GM18951 (cell line): ENCODE measurements at regions not wholly inside any gene's neighbourhood (a gene's known extent, or its start where the extent isn't known, plus 50 kb on each side); places are given as distances from the start of the nearest gene placed in this dataset.

Experiments
- POLR2A ChIP-seq: IDR thresholded peaks from 4 replicates; pipeline ENCODE4 v1.6.1; 2011; ENCODE audit warnings: mild to moderate bottlenecking; ENCODE audit not compliant: insufficient read length, insufficient read depth; ENCODE audit errors: extremely low read depth
- in situ Hi-C: fragments of 300-500 bp; cut with MboI; formaldehyde crosslinking; loops from one replicate; pipeline ENCODE4 v1.12.0; 2022; ENCODE audit warnings: low sequenced_read_pairs, mixed read lengths, inconsistent platforms; ENCODE audit not compliant: unreplicated experiment

DNA sequence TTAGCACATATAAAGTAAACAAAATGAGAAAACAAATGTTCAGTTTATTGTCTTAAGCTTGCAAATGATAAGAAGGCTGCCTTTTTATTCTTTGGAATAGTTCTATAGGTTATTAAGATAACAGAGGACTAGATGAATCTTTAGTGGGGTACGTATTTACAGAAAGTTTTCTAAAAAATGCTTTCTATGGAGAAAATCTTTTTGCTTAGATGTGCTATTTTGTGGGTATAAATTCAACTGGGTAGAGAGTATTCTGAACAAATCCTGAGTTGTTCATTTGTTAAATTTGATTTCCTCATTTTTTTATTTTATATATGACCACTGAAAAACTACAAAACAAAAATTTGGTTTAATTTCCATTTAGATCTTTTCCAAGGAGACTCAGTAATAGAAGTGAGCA, 566.9 kb downstream of the PLCL1 start:
- in situ Hi-C loops = no loop called here

DNA sequence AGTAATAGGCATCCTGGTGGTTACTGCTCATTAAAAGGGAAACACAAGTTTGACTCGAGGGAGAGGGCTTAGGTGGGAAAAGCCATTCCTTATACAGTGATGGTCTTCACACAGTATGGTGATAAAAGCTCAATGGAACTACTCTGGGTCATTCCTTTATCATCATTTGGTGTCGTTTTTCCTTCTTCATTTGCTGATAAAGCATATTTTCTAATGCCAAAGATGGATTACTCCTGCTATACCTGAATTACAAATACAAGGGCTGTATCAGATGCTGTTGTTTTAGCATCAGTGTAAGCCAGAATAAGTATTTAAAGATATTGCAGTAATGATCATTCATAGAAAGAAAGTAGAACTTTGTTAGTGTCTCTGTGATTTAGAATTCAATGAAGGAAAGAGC, 563.7 kb downstream of the PLCL1 start:
- in situ Hi-C loops = no loop called here
- no peak for TF ChIP-seq POLR2A

More for the DNA sequence above, 566.9 kb downstream of the PLCL1 start:
- TF ChIP-seq POLR2A = no peak

DNA sequence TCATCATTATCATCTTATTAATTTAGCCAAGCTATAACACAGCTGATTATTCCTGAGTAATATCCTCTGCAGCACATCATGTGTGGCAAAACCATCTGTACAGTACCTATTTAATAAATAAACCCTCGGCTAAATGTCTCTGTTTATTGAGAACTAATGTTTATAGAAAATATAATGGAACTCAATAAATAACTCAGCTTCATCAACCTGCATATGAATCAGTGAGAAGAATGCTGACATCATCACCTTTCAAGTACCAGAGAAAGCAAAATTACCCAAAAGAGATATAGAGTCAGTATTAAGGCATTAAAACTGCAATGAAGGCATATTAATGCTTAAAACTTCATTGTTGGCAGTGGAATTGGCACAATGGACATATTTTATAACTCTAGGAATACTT, 558.3 kb downstream of the PLCL1 start:
- in situ Hi-C loops = no loop called here
- TF ChIP-seq POLR2A = no peak

DNA sequence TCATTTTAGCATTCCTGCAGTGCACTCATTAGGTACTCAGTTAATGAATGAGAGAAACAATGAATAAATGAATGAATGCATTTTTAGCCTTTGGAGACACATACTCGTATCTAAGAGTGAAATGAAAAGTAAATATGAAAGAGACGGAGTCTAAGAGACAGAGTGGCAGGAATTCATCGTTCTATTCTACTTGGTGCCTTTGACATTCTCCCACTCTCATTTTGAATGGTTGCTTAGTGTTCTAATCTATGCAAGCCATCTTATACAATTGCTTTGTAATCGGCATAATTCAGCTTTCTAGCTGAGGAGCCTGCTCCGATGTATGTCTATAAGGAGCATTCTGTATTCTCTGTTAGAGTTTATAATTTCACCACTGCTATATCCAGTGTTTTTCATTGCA, 554.9 kb downstream of the PLCL1 start:
- in situ Hi-C loops = no loop called here
- no peak for TF ChIP-seq POLR2A

DNA sequence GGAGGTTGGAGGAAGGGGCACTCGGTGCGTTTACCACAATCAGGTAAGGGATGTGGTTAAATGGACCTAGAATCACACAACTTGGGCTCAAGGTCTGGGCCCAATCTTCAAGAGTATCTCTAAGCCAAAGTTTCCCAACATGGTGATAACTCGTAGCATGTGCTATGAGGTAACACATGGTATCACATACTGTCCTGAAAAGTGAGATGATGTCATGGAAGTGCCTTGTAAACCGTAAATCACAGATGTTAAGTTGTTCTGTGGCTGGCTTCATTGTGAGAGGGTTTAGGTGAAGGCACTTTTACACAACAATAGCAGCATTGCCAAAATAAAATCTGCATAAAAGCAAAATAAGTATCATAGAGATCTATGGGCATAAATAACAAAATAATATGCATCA, 551.8 kb downstream of the PLCL1 start:
- in situ Hi-C loops = no loop called here
- no peak for TF ChIP-seq POLR2A

DNA sequence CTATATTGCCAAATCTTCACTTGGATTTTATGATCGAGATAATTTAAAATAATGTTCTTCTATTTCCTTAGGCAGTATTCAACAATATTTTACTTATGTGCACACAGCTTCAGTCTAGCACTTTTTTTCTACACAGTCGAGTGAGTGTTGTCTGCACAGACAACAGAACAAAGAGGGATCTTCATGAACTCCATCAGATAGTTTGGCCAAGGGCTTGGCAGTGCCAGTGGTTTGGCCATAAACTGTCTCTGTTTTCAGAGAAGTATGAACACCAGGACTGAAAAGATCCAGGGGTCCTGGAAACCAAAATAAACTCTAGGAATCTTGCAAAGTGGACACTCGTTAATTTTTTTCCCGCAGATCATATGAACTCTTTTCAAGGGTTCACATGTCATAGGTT, 547.3 kb downstream of the PLCL1 start:
- in situ Hi-C loops = no loop called here
- TF ChIP-seq POLR2A = no peak

DNA sequence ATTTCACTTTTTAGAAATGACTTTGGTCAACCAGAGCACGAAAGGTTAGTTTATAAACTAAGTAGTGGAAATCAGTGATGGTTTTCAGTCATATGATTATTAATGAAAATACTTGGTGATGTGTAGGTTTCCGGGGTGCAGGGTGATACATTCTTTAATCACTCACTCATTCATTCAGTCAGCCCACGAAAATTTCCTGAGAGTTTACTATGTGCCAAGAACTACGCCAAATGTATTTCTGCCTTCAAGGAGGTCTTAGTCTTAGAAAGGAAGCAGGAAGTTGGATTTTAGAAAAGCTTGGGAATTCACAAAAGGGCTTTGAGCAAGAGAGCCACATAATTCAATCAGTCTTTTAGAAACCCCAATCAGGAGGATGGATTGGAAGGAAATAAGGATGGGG, 543.6 kb downstream of the PLCL1 start:
- no peak for TF ChIP-seq POLR2A
- in situ Hi-C loops = no loop called here

DNA sequence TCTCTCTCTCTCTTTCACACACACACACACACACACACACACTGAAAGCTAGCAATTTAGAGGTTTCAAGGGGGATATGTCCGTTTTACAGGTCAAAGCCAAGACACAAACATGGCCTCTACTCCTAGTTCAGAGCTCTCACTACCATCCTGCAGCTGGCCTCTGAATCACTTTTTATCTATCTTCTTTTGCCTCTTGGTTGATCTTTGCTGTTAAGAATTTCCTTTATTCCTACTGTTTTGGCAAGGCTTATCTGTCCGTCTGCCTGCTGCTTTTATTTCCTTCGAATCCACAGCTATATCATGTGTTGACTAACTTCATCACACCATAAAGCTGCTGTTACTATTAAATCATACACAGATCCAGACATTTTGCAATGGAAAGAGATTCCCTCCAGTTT, 543.0 kb downstream of the PLCL1 start:
- TF ChIP-seq POLR2A = no peak
- in situ Hi-C loops = no loop called here

DNA sequence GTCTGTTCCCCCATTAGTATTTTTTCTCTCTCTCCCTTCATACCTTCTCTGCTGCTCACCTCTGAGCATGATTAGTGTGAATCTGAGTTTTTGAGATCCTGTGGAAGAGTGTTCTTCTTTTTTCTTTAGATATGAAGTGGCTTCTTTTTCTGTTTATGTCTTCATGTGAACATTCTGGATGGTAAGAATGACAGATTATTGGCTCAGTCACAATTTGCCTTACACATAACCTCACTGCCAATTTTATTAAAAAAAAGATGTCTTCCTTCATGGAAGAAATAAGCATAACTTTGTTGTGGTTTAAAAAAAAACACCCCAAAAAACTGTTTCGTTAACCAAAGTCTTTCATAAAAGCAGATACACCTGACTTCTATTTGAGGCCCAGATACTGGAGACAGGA, 539.1 kb downstream of the PLCL1 start:
- no peak for TF ChIP-seq POLR2A
- in situ Hi-C loops = no loop called here

DNA sequence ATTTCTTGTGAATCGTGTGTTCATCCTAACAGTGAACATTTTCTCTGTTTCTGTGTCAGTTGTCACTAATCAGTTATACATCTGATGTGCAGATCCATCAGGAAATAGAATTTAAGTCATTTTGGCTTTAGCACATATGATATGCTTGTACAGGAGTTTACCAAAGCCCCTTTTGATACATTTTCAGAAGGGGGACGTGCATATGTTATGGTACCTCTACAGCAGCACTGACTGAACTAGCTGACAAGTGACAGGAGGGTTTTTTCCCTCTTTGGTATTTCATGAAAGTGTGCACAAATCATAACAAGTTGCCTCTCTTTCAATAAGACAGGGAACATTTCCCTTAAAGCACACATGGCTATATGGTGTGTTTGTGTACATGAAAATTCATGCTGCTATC, 536.5 kb downstream of the PLCL1 start:
- in situ Hi-C loops = no loop called here
- TF ChIP-seq POLR2A = no peak

DNA sequence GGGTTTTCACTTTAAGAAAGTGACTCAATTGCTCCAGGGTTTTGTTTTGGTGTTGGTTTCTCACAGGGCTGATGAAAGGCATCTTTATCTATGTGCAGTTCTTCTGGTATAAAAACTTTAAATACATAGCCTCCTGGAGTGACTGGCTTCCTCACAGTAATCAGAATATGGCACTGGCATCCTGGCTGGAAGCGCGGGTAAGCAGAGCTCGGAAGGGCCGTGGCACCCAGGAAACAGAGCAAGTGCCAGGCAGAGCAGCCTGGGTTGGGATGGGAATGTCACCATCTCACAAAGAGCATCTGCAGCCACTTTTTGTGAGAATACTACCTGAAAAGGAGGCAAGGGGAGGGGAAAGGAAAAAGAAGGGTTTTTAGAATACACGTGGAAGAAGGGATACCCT, 534.7 kb downstream of the PLCL1 start:
- in situ Hi-C loops = no loop called here
- TF ChIP-seq POLR2A = no peak

DNA sequence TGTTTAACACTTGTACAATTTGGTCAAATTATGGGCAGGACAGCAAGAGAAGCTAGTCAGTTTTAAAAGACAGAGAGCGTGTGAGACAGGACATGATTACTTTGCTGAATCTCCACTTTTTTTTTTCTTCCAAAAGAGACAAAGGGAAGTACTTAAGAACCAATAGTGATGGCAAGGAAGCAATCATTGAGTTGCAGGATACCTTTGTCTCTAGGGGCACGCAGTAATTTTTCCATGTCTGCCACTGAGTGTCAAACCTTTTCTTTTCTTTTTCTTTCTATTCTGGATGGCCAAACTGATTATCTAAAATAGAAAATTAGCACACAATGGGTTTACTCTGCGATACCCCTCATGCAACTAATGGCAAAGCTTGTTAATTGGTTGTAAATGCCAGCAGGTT, 533.0 kb downstream of the PLCL1 start:
- TF ChIP-seq POLR2A = no peak
- in situ Hi-C loops = no loop called here

DNA sequence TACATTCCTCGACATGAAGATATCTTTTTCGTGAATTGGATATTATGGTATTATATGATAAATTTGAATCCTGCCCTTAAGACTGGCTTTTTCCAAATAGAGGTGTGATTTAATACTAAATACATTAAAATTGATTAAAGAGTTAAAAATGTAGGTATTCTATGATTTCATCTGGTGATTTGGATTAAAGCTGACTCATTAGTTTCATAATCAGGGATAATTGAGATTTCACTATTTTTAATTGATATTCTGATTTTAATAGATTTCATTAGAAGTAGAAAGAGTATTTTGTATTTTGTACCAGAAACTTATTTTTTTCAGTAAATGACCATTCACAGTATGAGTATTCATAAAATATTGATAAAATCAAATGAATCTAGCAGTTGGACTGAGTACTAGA, 524.1 kb downstream of the PLCL1 start:
- in situ Hi-C loops = no loop called here

DNA sequence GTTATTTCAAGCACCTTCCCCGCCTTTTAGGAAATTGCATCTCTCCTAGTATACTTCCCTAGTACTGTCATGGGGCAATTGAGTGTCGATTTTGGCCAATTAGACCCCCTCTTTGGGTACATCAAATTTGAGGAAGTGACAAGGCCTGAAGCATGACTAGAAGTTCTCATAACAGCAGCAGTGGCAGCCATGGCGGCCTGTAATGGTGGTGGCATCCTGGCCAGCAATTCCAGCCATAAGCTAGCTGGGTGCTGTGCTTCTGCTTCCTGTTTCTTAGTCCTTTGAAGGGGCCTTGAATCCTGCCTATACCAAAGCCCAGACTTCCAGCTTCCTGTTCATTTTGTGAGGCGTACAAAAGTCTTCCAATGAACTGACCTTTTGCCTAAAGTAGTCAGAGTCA, 523.1 kb downstream of the PLCL1 start:
- in situ Hi-C loops = no loop called here
- TF ChIP-seq POLR2A = no peak

More for the DNA sequence above, 524.1 kb downstream of the PLCL1 start:
- no peak for TF ChIP-seq POLR2A

DNA sequence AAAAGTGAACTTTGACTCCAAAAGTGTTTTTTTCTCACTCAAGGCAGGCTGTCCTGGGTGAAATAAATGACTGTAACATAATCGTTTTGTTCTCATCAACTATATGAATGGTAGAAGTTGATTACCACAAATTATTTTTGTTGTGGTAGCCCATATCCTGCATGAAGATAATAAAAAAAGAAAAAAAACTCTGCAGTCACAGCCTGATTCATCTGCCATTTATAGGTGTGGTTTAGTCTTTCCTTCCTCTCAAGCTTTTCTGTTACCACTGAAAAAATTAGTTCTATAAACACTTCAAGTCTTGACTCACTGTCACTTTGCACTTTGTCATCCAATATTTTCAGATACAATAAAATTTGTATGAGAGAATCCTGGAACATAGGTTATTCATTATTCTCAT, 522.0 kb downstream of the PLCL1 start:
- TF ChIP-seq POLR2A = no peak
- in situ Hi-C loops = no loop called here

DNA sequence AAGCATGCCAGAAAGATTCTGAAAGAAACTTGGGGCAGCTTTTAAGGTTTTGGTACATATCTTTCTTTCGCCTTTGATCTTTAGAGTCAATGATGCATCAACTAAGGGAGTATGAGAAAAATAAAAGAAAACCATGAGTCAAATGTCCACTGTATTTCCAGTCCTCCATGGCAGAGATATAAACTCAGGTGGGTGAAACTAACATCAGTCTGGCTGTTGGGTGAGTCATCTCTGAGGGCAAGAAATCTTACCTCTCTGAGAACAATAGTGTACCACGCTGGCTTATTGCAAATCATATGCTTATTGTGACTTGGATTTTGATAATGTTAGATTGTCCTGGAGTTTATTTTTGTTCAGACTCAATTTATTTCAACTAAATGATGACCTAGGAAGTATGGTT, 521.0 kb downstream of the PLCL1 start:
- TF ChIP-seq POLR2A = no peak

DNA sequence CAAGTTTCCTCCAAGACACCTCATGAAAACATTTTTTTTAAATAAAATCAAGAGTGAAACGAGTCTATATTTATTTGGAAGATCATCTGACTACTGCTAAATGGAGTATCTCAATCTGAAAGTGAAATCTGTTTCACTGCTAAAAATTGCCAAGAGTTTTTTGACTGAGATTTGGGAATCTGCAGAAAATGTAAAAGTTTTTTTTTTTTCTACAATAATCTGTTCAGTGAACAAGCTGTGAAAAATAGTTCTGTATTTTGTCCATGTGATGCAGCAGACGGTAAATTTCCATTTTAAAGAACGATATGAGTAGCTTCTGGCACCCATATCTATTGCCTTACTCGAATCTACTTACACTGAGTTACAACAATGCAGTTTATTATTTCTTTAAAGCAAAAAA, 519.7 kb downstream of the PLCL1 start:
- in situ Hi-C loops = loop anchor here (25.0 kb wide), 1 partner anchor 1413 kb away; no protein-coding TSS in a partner anchor
- no peak for TF ChIP-seq POLR2A

More for the DNA sequence above, 521.0 kb downstream of the PLCL1 start:
- in situ Hi-C loops = no loop called here
